SK-N-SH (cell line): ENCODE measurements at regions not wholly inside any gene's neighbourhood (a gene's known extent, or its start where the extent isn't known, plus 50 kb on each side); places are given as distances from the start of the nearest gene placed in this dataset.

Experiments used
- CHD2 ChIP-seq: fragments of 150-350 bp; IDR thresholded peaks from 2 replicates; pipeline ENCODE4 v1.6.1; 2018; ENCODE audit warnings: low read length; ENCODE audit not compliant: partially characterized antibody
- EZH2phosphoT487 ChIP-seq: fragments of 200-600 bp; sonication (generic); IDR thresholded peaks from 2 replicates; pipeline ENCODE4 v1.6.1; 2017; ENCODE audit warnings: low read depth, mixed run types, mild to moderate bottlenecking, antibody characterized with exemption, moderate library complexity, borderline replicate concordance
- MAX ChIP-seq: IDR thresholded peaks from 2 replicates; pipeline ENCODE4 v1.4.0; 2012; ENCODE audit warnings: low read depth
- RCOR1 ChIP-seq: fragments of 150-350 bp; IDR thresholded peaks from 2 replicates; pipeline ENCODE4 v1.6.1; 2017; ENCODE audit warnings: antibody characterized with exemption, low read length
- REST ChIP-seq: IDR thresholded peaks from 2 replicates; pipeline ENCODE4 v1.6.1; 2012; ENCODE audit warnings: mild to moderate bottlenecking, low read depth, low read length, moderate library complexity
- TF ChIP-seq, protein P1 (sequence below): fragments of 200-600 bp; sonication (generic); IDR thresholded peaks from 2 replicates; pipeline ENCODE4 v1.6.1; 2017; ENCODE audit warnings: antibody characterized with exemption, mild to moderate bottlenecking, moderate library complexity

GRCh38 chr12:105573574-105573973 is 243.1 kb downstream of the C12orf75 start:
- TF ChIP-seq EZH2phosphoT487 (no peak), MAX (no peak), REST (no peak), RCOR1 (no peak), CHD2 (no peak)
- TF ChIP-seq, protein P1, sequence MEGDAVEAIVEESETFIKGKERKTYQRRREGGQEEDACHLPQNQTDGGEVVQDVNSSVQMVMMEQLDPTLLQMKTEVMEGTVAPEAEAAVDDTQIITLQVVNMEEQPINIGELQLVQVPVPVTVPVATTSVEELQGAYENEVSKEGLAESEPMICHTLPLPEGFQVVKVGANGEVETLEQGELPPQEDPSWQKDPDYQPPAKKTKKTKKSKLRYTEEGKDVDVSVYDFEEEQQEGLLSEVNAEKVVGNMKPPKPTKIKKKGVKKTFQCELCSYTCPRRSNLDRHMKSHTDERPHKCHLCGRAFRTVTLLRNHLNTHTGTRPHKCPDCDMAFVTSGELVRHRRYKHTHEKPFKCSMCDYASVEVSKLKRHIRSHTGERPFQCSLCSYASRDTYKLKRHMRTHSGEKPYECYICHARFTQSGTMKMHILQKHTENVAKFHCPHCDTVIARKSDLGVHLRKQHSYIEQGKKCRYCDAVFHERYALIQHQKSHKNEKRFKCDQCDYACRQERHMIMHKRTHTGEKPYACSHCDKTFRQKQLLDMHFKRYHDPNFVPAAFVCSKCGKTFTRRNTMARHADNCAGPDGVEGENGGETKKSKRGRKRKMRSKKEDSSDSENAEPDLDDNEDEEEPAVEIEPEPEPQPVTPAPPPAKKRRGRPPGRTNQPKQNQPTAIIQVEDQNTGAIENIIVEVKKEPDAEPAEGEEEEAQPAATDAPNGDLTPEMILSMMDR: no peak
